GM04504 (cell line): ENCODE measurements at regions not wholly inside any gene's neighbourhood (a gene's known extent, or its start where the extent isn't known, plus 50 kb on each side); places are given as distances from the start of the nearest gene placed in this dataset.
"Not testable (repeated sequence)": the region's sequence is repeated elsewhere in the genome, so short reads cannot be mapped to it uniquely, and the experiment has no call there.

Source experiments
- DNase-seq: peaks from one replicate; pipeline ENCODE4 v3.0.0-alpha.2; 2012; ENCODE audit warnings: low read depth

DNA sequence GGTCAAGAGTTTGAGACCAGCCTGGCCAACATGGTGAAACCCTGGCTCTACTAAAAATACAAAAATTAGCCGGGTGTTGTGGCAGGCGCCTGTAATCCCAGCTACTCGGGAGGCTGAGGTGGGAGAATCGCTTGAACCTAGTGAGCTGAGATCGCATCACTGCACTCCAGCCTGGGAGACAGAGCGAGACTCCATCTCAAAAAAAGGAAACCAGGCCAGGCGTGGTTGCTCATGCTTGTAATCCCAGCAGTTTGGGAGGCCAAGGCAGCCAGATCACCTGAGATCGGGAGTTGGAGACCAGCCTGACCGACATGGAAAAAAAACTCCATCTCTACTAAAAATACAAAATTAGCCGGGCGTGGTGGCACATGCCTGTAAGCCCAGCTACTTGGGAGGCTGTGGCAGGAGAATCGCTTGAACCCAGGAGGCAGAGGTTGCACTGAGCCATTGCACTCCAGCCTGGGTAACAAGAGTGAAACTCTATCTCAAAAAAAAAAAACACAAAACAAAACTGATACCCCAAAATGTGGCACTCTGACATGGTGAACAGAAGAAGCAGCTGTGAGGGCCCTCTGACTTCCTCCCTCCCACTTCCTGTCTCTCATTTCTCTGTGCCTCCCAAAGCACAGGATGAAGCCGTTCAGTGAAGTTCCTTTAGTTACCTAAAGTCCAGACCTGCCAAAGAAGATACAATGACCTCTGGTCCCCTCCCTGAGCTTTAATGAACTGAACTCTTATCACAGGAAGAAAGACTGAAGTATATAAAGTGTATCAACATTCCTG, 93.2 kb upstream of the GRIN2A start:
- DNase-seq = not testable (repeated sequence)

DNA sequence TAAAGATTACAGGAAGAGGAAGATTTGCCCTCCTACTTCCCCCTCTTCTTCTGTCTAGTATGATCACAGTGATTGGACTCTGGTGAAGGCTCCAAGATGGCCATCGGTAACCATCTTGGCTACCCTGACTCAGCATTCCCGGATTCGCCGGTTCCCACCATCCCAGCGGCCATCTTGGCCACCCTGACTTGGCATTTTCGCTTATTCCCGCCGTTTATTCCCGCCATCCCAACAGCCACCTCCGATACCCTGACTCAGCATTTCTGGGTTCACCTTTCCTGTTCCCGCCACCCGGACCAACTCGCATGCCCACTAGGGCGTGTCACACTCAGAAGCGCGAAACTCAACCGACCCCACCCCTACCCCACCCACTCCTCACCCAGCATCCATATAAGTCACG, 95.4 kb upstream of the GRIN2A start:
- DNase-seq = no peak

DNA sequence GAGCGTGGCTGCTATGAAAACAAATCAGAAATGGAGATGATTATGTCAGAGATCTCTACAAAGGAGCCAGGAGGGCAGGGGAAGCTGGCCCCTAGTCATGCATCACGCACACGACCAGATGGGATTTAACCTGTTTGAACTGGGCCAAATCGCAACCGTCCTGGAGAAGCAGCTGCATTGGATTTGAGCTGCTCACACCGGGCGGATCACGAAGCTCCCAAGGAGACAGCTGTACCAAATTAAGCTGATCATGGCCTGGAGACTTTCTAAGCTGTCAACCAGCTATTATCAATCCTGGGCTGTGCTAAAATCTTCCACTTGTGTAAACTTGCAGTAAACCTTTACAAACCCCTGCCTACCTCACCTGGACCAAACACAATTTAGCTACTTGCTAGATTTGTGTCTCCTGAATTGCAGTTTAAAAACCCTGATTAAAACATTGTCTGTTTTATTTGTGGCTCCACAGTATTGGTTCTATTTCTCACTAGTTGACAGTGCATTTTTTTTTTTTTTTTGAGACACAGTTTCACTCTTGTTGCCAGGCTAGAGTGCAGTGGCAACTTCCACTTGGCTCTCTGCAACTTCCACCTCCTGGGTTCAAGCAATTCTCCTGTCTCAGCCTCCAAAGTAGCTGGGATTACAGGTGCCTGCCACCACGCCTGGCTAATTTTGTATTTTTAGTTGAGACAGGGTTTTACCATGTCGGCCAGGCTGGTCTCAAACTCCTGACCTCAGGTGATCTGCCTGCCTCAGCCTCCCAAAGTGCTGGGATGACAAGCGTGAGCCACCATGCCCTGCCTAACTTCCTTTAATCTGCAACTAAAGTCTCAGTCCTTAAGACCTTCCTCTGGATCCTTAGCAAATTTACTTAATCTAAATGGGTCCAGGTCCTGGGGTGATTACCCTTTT, 98.3 kb upstream of the GRIN2A start:
- DNase-seq = no peak

DNA sequence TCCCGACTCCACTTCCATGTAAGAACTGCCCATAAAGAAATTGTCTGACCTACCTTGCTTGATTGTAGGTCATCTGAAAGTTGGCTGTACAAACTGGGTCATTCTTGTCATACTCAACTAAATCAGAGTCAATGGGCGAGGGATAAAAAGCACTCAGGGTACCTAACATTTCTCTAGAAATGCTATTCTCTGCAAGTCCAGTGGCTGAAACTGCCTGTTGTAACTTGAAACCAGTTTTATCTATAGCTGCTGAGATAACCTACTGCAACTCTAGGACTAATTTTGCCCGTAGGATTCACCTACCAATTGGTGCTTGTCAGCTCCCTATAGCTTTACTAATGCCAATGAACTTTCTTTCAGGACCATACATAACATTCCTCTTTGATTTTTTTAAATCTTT, 100.1 kb upstream of the GRIN2A start:
- no peak for DNase-seq

DNA sequence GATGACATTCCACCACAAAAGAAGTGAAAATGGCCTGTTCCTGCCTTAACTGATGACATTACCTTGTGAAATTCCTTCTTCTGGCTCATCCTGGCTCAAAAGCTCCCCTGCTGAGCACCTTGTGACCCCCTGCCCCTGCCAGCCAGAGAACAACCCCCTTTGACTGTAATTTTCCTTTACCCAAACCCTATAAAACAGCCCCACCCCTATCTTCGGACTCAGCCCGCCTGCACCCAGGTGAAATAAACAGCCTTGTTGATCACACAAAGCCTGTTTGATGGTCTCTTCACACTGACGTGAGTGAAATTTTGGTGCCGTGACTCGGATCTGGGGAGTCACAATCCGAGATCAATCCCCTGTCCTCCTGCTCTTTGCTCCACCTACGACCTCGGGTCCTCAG, 101.0 kb upstream of the GRIN2A start:
- DNase-seq = not testable (repeated sequence)

DNA sequence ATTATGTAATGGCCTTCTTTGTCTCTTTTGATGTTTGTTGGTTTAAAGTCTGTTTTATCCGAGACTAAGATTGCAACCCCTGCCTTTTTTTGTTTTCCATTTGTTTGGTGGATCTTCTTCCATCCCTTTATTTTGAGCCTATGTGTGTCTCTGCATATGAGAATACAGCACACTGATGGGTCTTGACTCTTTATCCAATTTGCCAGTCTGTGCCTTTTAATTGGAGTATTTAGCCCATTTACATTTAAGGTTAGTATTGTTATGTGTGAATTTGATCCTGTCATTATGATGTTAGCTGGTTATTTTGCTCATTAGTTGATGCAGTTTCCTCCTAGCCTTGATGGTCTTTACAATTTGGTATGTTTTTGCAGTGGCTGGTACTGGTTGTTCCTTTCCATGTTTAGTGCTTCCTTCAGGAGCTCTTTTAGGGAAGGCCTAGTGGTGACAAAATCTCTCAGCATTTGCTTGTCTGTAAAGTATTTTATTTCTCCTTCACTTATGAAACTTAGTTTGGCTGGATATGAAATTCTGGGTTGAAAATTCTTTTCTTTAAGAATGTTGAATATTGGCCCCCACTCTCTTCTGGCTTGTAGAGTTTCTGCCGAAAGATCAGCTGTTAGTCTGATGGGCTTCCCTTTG, 95.3 kb upstream of the ATF7IP2 start:
- DNase-seq = not testable (repeated sequence)

DNA sequence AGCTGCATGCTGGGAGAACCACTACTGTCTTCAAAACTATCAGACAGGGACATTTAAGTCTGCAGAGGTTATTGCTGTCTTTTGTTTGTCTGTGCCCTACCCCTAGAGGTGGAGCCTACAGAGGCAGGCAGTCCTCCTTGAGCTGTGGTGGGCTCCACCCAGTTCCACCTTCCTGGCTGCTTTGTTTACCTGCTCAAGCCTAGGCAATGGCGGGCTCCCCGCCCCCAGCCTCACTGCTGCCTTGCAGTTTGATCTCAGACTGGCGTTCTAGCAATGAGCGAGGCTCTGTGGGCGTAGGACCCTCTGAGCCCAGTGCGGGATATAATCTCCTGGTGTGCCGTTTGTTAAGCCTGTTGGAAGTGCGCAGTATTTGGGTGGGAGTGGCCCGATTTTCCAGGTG, 93.7 kb upstream of the ATF7IP2 start:
- not testable (repeated sequence) for DNase-seq

DNA sequence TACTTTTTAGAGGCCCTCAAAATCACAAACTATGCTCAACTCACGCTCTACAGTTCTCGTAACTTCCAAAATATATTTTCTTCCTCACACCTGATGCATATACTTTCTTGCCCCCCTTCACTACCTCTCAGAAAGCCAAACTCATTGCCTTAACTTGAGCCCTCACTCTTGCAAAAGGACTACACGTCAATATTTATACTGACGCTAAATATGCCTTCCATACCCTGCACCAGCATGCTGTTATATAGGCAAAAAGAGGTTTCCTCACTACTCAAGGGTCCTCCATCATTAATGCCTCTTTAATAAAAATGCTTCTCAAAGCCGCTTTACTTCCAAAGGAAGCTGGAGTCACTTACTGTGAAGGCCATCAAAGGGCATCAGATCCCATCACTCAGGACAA, 92.9 kb upstream of the ATF7IP2 start:
- not testable (repeated sequence) for DNase-seq

DNA sequence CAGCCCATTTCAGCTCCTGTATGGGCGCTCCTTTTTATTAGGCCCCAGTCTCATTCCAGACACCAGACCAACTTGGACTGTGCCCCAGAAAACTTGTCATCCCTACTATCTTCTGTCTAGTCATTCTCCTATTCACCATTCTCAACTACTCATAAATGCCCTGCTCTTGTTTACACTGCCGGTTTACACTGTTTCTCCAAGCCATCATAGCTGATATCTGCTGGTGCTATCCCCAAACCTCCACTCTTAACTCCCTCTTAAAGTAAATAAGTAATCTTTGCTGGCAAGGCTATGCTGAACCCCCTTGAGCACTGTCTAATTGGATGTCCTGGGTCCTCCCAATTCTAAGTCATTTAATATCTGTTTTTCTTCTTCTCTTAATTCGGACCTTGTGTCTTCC, 91.7 kb upstream of the ATF7IP2 start:
- DNase-seq = not testable (repeated sequence)

DNA sequence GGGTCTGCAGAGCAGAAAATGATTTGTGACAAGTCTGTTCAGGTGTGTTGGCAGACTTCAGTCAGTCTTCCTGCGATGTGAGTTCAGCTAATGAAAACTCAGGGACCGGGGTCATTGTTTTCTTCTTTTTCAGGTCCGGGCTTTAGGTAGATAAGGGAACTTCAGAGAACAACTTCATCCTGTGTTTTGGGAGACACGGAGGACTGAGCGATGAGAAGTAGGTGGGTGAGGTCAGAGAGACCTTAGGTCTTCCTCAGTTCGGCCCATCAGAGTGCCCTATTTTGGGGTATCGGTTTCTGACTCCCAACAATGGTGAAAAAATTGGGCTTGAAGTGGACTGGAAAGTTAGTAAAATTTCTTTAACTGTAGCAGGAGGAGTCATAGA, 88.9 kb upstream of the ATF7IP2 start:
- no peak for DNase-seq

DNA sequence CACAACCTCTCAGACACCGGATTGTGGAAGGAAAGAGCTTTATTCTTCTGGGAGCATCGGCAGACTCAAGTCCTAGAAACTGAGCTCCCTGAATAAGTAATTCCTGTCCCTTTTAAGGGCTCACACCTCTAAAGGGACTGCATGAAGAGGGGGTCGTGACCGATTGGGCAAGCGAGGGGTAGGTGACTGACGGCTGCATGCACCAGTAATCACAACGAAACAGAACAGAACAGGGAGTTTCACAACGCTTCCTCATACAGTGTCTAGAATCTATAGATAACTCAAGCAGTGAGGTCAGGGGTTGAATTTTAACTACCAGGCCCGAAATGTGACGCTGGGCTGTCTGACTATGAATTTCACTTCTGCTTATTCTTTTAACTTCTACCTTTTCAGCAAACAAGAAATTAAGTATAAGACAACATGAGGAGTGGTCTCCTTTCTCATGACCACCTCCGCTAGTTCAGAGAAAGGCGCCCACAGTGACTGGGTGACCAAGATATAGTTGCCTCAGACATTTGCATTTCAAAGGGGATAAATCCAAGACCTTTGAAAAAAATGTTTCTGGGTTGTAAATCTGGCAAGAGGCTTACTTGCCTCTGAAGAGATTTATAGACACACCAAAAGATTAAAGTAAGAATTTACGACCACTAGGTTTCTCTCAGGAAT, 88.4 kb upstream of the ATF7IP2 start:
- DNase-seq = no peak

DNA sequence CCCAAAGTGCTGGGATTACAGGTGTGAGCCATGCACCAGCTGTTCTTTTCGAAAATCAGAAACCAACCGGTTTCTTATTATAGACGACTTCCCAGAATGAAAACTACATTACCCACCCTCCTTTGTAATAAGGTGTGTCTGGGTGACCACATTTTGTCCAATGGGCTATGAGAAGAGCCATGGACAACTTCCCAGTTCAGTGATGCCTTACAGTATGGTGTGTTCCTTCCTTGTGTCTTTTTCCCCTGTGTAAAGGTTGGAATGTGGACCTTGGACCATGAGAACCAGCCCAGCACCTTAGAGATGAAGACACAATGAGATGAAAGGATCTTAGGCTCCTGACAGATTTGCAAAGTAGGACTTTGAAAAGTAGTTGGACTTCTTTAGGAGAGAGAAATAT, 85.0 kb upstream of the ATF7IP2 start:
- no peak for DNase-seq

DNA sequence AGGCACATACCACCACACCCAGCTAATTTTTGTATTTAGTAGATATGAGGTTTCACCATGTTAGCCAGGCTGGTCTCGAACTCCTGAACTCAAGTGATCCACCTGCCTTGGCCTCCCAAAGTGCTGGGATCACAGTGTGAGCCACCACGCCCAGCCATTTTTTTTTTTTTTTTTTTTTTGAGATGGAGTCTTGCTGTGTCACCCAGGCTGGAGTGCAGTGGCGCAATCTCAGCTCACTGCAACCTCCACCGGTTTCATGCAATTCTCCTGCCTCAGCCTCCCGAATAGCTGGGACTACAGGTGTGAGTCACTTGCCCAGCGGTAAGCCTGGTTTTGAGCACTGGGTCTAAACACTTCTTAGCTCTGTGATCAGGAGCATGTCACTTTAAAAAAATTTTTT, 84.3 kb upstream of the ATF7IP2 start:
- DNase-seq = not testable (repeated sequence)

DNA sequence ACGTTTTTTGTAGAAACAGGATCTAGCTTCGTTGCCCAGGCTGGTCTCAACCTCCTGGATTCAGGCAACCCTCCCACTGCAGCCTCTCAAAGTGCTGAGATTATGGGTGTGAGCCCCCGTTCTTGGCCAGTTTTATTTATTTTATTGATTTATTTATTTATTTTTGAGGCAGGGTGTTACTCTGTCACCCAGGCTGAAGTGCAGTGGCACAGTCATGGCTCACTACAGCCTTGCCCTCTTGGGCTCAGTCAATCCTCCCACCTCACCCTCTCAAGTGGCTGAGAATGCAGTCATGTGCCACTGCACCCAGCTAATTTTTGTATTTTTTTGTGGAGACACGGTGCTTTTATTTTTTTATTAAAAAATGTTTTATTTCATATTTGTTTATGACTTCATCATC, 79.9 kb upstream of the ATF7IP2 start:
- DNase-seq = no peak

DNA sequence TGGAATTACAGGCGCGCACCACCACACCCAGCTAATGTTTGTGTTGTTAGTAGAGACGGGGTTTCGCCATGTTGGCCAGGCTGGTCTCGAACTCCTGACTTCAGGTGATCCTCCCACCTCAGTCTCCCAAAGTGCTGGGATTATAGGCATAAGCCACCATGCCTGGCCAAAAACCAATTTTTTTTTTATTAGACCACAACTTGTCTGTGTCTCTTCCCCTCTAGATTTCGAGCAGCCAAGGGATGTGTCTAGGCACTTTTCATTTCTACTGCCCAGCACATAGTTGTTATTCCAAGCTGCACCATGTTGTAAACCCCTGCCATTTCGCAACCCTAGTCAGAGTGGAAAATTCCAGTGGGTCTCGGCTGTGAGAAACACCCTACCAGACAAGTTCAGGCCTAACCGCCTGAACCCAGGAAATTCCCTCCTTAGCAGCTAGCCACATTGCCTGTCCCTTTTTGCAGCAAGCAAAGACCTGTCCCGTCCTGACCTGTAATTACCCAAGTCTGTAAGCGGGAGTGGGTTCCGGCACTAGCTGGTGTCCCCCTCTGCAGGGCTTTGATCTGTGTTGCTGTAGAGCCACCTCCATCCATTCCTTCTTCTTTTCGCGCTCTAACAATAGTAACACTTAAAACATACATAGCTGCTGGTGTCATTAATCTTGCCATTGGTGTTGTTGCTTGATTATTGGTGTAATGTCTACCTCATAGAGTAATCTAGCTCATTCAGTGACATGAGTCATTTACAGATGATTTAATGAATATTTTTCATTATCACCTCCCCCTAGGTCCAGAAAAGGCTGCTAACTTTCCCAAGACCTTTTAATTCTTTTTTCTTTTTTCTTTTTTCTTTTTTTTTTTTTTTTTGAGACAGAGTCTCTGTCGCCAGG, 77.3 kb upstream of the ATF7IP2 start:
- DNase-seq = no peak

DNA sequence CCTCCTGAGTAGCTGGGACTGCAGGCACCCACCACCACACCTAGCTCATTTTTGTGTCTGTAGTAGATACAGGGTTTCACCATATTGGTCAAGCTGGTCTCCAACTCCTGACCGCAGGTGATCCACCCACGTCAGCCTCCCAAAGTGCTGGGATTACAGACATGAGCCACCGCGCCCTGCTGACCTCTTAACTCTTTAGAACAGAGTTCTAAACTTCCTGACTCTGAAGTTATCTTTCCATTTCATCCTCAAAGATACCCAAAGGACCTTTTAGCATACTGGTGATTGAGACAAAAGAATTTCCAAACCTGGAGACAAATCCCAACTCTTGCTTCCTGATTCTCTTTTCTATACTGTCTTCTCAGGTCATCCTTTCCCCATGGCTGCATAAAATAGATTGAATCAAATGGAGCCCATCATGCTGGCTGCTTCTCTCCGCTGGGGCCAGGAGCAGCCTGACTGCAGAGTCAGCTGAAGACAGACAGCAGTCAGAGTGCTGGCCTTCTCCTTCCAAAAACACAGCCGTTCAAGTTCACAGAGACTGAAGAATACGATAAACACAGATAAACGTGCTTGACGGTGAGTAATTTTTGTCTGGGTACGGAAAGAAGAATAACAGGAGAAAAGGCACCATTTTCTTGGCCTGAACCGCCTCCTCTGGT, 76.5 kb upstream of the ATF7IP2 start:
- no peak for DNase-seq

DNA sequence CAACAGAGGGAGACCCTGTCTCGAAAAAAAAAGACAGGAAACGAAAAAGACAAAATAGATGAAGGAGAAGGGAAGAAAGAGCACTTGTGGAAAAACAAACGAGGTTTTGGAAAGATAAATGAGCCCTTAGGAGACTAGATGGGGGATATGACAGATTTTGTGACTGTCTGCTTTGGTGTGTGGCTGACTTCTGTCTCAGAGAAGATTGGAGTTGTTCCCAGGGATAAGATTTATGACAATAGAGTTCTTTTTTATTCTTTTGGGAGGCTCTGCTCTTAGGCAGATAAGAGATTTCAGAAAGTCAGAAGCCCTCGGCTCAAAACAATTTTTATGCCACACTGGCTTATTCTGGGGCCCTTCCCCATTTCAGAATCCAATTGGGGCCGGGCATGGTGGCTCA, 73.9 kb upstream of the ATF7IP2 start:
- DNase-seq = no peak

DNA sequence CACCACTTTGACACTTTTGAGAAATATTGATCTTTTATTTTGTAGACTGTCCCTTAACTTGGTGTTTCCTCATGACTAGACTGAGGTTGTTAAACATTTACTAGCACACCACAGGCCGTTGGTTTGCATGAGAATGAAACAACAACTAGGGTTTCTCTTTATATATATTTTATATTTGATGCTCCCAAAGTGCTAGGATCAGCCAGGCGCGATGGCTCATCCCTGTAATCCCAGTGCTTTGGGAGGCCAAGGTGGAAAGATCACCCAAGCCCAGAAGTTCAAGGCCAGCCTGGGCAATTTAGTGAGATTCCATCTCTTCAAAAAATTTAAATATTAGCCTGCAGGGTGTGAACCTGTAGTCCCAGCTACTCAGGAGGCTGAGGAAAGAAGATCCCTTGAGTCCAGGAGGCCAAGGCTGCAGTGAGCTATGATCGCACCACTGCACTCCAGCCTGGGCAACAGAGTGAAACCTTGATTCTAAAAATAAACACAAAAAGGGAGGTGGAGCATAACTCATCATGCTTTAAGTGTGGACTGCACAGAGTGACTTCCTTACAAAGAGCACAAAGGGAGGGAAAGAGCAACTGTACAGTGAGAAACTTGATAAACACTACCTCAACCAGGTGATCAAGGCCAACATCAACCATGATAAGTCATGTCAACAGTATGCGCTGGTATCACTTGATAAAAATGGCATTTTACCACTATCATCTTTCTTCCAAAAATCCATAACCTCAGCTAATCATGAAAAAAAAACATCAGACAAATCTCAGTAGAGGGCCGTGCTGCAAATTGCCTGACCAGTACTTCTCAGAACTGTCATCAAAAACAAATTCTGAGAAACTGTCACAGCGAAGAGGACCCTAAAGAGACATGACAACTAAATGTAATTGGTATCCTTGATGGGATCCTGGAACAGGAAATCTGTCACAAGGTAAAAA, 72.8 kb upstream of the ATF7IP2 start:
- DNase-seq = no peak

DNA sequence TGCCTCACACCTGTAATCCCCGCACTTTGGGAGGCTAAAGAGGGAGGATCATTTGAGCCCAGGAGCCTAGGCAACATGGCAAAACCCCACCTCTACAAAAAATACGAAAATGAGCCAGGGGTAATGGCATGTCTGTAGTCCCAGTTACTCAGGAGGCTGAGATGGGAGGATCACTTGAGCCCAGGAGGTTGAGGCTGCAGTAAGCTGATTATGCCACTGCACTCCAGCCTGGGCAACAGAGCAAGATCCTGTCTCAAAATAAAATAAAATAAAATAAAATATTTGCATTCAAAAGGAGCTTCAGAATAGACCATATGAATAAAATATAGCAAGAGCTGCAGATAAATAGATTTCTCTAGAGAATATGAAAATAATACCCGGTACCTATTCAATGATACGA, 71.5 kb upstream of the ATF7IP2 start:
- no peak for DNase-seq

DNA sequence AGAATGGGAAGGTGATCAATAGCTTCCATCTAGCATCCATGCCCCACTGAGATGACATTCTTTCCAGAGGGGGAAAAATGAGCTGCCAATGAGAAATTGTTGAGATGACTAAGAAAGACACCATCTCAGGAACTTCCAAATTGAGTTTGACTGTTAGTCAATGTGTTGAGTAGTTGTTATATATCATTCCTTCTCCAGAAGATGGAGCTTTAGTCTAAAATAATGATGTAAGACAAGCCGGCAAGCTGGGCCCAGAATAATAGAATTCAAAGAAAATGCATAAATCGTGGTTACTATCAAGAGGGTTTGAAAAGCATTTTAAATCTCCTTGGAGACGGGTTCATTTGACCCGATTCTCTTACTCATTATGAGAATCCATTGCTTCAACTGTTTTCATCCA, 71.0 kb upstream of the ATF7IP2 start:
- DNase-seq = no peak
